PFSK-1 (cell line): ENCODE measurements at regions not wholly inside any gene's neighbourhood (a gene's known extent, or its start where the extent isn't known, plus 50 kb on each side); places are given as distances from the start of the nearest gene placed in this dataset.

ENCODE experiments used
- POLR2AphosphoS5 ChIP-seq: IDR thresholded peaks from 2 replicates; pipeline ENCODE4 v1.6.1; 2012; ENCODE audit warnings: low read depth, mild to moderate bottlenecking, control low read depth, low read length, moderate library complexity
- TAF1 ChIP-seq: IDR thresholded peaks from 2 replicates; pipeline ENCODE4 v1.6.1; 2012; ENCODE audit warnings: low read length, control low read depth, borderline replicate concordance; ENCODE audit not compliant: insufficient read depth
- TF ChIP-seq, protein P1 (sequence below), 2 experiments: IDR thresholded peaks; 2 replicates each; pipeline versions ENCODE4 v1.6.1 to v1.8.0; 2011 to 2012; ENCODE audit warnings: low read depth in 2 of 2, low read length in 2 of 2, control low read depth in 1 of 2, inconsistent platforms in 1 of 2, mild to moderate bottlenecking in 1 of 2, moderate library complexity in 1 of 2; ENCODE audit not compliant: insufficient read depth in 1 of 2

DNA sequence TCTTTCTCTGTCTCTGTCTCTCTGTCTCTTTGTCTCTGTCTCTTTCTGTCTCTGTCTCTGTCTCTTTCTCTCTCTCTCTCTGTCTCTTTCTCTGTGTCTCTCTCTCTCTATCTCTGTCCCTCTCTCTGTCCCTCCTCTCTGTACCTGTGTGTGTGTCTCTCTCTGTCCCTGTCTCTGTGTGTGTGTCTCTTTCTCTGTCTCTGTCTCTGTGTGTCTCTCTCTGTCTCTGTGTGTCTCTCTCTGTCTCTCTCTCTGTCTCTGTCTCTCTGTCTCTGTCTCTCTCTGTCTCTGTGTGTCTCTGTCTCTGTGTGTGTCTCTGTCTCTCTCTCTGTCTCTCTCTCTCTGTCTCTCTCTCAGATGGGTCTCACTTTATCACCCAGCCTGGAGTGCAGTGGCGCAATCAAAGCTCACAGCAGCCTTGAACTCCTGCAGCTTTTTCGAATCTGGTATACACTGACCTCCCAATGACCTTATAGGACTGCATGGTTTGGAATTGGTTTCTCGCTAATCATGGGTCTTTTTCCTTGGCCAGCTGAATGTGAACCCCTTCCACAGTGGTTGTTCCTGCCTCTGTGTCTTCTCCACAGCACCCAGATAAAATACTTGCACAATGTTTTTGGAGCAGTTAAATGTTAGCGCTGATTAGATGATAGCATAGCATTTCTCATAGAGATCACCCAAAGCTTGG, 102.6 kb upstream of the KLHL25 start:
- no peak for TF ChIP-seq POLR2AphosphoS5
- no peak for TF ChIP-seq TAF1
- TF ChIP-seq, protein P1, sequence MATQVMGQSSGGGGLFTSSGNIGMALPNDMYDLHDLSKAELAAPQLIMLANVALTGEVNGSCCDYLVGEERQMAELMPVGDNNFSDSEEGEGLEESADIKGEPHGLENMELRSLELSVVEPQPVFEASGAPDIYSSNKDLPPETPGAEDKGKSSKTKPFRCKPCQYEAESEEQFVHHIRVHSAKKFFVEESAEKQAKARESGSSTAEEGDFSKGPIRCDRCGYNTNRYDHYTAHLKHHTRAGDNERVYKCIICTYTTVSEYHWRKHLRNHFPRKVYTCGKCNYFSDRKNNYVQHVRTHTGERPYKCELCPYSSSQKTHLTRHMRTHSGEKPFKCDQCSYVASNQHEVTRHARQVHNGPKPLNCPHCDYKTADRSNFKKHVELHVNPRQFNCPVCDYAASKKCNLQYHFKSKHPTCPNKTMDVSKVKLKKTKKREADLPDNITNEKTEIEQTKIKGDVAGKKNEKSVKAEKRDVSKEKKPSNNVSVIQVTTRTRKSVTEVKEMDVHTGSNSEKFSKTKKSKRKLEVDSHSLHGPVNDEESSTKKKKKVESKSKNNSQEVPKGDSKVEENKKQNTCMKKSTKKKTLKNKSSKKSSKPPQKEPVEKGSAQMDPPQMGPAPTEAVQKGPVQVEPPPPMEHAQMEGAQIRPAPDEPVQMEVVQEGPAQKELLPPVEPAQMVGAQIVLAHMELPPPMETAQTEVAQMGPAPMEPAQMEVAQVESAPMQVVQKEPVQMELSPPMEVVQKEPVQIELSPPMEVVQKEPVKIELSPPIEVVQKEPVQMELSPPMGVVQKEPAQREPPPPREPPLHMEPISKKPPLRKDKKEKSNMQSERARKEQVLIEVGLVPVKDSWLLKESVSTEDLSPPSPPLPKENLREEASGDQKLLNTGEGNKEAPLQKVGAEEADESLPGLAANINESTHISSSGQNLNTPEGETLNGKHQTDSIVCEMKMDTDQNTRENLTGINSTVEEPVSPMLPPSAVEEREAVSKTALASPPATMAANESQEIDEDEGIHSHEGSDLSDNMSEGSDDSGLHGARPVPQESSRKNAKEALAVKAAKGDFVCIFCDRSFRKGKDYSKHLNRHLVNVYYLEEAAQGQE (IDR thresholded peaks at IDR 0.05; ENCODE audit: insufficient read depth in 1 of 2, low read depth in 2 of 2, low read length in 2 of 2) = no peak
